ENCODE measurements at regions not wholly inside any gene's neighbourhood (a gene's known extent, or its start where the extent isn't known, plus 50 kb on each side); places are given as distances from the start of the nearest gene placed in this dataset.

DNA sequence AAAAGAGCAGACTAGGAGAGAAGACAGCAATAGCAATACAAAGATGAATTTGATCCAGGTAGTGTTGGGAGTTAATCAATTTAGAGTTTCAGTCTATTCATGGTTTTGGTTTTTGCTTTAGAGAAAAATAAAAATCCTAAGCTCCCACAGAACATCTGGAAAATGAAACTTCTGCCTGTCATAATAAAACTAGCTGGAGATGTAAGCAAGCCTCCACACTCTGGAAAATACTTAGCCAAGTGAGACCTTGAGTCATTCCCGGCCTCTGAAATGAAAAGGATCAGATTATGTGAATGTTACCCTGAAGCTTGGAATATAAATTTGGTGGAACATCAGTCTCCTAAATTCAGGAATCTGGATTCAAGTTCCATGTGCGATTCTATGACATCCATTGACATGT lies 485.6 kb upstream of the SPRED2 start:
- TF ChIP-seq, protein P1, sequence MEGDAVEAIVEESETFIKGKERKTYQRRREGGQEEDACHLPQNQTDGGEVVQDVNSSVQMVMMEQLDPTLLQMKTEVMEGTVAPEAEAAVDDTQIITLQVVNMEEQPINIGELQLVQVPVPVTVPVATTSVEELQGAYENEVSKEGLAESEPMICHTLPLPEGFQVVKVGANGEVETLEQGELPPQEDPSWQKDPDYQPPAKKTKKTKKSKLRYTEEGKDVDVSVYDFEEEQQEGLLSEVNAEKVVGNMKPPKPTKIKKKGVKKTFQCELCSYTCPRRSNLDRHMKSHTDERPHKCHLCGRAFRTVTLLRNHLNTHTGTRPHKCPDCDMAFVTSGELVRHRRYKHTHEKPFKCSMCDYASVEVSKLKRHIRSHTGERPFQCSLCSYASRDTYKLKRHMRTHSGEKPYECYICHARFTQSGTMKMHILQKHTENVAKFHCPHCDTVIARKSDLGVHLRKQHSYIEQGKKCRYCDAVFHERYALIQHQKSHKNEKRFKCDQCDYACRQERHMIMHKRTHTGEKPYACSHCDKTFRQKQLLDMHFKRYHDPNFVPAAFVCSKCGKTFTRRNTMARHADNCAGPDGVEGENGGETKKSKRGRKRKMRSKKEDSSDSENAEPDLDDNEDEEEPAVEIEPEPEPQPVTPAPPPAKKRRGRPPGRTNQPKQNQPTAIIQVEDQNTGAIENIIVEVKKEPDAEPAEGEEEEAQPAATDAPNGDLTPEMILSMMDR (IDR thresholded peaks at IDR 0.05) = no peak
- TF ChIP-seq EZH2 (IDR thresholded peaks at IDR 0.05; ENCODE audit: borderline replicate concordance, insufficient read depth, low read depth, low read length, poor library complexity, severe bottlenecking) = no peak

Data from B cell (primary cell).